ENCODE measurements at regions not wholly inside any gene's neighbourhood (a gene's known extent, or its start where the extent isn't known, plus 50 kb on each side); places are given as distances from the start of the nearest gene placed in this dataset.

- no peak for TF ChIP-seq EZH2 (IDR thresholded peaks at IDR 0.05; ENCODE audit: low read depth, unreplicated experiment)
- Mint-ChIP-seq H3K9me3 (0 out of 3 replicates have a peak, but pooled peaks cover 4% of the 10 kb centered on the region), H3K4me3 (no peak overlapping the region), H3K27me3 (ENCODE audit: insufficient read depth, low read depth, poor library complexity) (peaks cover 5% of the 10 kb centered on the region), H3K36me3 (ENCODE audit: low read depth) (no peaks in the 10 kb centered on the region), H3K27ac (no peak overlapping the region), H3K4me1 (no peaks in the 10 kb centered on the region)
- H3K79me2 ChIP-seq (replicated peaks; ENCODE audit: insufficient read depth), result no peaks in the 10 kb centered on the region
- ATAC-seq (no peak), DNase-seq (ENCODE audit: low spot score) (no peak)
- H3K4me2 ChIP-seq, result no peak overlapping the region
- no peaks in the 10 kb centered on the region for H3K4me1 ChIP-seq (ENCODE audit: insufficient read depth)
- no peaks in the 10 kb centered on the region for H3K27me3 ChIP-seq (ENCODE audit: insufficient read depth)
- H3K36me3 ChIP-seq (ENCODE audit: insufficient read depth), result no peaks in the 10 kb centered on the region
- H4K20me1 ChIP-seq (replicated peaks; ENCODE audit: insufficient read depth), result no peaks in the 10 kb centered on the region; the same call in 1 of the 2 replicates
- no peaks in the 10 kb centered on the region for H3F3A ChIP-seq (replicated peaks; ENCODE audit: low read depth)
- H3K27ac ChIP-seq (ENCODE audit: low read depth), result no peak overlapping the region
- H3K9me2 ChIP-seq (ENCODE audit: insufficient read depth), result no peaks in the 10 kb centered on the region; the same call in 1 of the 2 replicates
- 0 out of 2 replicates have a peak overlapping the region, but pooled peaks have one; percentile 52 for H2AFZ ChIP-seq
- H3K4me3 ChIP-seq, result no peak overlapping the region
Measured at GRCh38 chr13:106357198-106357597, 178.3 kb downstream of the EFNB2 start.

GRCh38 chr13:106355866-106356265 is 179.6 kb downstream of the EFNB2 start:
- H3K27ac ChIP-seq (ENCODE audit: low read depth), result no peak overlapping the region
- no peaks in the 10 kb centered on the region; the same call in 1 of the 2 replicates for H3K9me2 ChIP-seq (ENCODE audit: insufficient read depth)
- H3K4me1 ChIP-seq (ENCODE audit: insufficient read depth), result peaks cover 4% of the 10 kb centered on the region
- Mint-ChIP-seq H3K9me3 (0 out of 3 replicates have a peak, but pooled peaks cover 4% of the 10 kb centered on the region), H3K36me3 (ENCODE audit: low read depth) (no peaks in the 10 kb centered on the region), H3K4me3 (no peak overlapping the region), H3K4me1 (peaks cover 6% of the 10 kb centered on the region), H3K27ac (no peak overlapping the region; the same call in 1 of the 2 replicates), H3K27me3 (ENCODE audit: insufficient read depth, low read depth, poor library complexity) (peaks cover 5% of the 10 kb centered on the region)
- no peaks in the 10 kb centered on the region for H3F3A ChIP-seq (replicated peaks; ENCODE audit: low read depth)
- H4K20me1 ChIP-seq (replicated peaks; ENCODE audit: insufficient read depth), result no peaks in the 10 kb centered on the region
- H2AFZ ChIP-seq, result no peak overlapping the region
- no peak overlapping the region for H3K4me2 ChIP-seq
- H3K79me2 ChIP-seq (replicated peaks; ENCODE audit: insufficient read depth), result no peaks in the 10 kb centered on the region
- H3K4me3 ChIP-seq, result no peak overlapping the region
- H3K36me3 ChIP-seq (ENCODE audit: insufficient read depth), result no peaks in the 10 kb centered on the region
- no peak for DNase-seq (ENCODE audit: low spot score)
- ATAC-seq, result no peak
- H3K27me3 ChIP-seq (ENCODE audit: insufficient read depth), result no peaks in the 10 kb centered on the region
- TF ChIP-seq JUNB (IDR thresholded peaks at IDR 0.05; ENCODE audit: unreplicated experiment) (no peak), ZNF331 (CRISPR knock-in tag; IDR thresholded peaks at IDR 0.05; ENCODE audit: low read depth) (no peak), ZNF114 (CRISPR knock-in tag; IDR thresholded peaks at IDR 0.05) (no peak), EZH2 (IDR thresholded peaks at IDR 0.05; ENCODE audit: low read depth, unreplicated experiment) (no peak), ETS1 (IDR thresholded peaks at IDR 0.05) (no peak), CTCF (conservative IDR thresholded peaks at IDR 0.05; ENCODE audit: low read depth in 2 of 2) (no peak), NANOG (IDR thresholded peaks at IDR 0.05; ENCODE audit: borderline replicate concordance) (no peak), REST (IDR thresholded peaks at IDR 0.05; ENCODE audit: unreplicated experiment) (no peak), EZH2phosphoT487 (IDR thresholded peaks at IDR 0.05; ENCODE audit: unreplicated experiment) (no peak), CREB1 (CRISPR knock-in tag; IDR thresholded peaks at IDR 0.05; ENCODE audit: low read depth) (no peak), STAT1 (IDR thresholded peaks at IDR 0.05; ENCODE audit: unreplicated experiment) (no peak)

Data from GM23338 (cell line).